Karpas-422 (cell line): ENCODE measurements at regions not wholly inside any gene's neighbourhood (a gene's known extent, or its start where the extent isn't known, plus 50 kb on each side); places are given as distances from the start of the nearest gene placed in this dataset. TPM values are rescaled to one million over a fixed set of nuclear protein-coding genes. Genes with fewer than 3 reads are reported as not detected.

ENCODE experiments used
- small RNA-seq: library from RNA; depleted of rRNA; stranded (forward); fragments of <200 nt; gene quantifications from one replicate; pipeline ENCODE3, GENCODE V24; 2014

Small RNA genes lying in the stretch of these regions (small RNA-seq; reads per million reads assigned to genes)
- not detected for gene COX6B1P7
